IPS DF 4.7 (cell line): ENCODE measurements at regions not wholly inside any gene's neighbourhood (a gene's known extent, or its start where the extent isn't known, plus 50 kb on each side); places are given as distances from the start of the nearest gene placed in this dataset.

Experiments used
- DNase-seq: peaks from one replicate; pipeline ENCODE4 v3.0.0-alpha.2; 2013; ENCODE audit warnings: low spot score; ENCODE audit errors: extremely low read depth

DNA sequence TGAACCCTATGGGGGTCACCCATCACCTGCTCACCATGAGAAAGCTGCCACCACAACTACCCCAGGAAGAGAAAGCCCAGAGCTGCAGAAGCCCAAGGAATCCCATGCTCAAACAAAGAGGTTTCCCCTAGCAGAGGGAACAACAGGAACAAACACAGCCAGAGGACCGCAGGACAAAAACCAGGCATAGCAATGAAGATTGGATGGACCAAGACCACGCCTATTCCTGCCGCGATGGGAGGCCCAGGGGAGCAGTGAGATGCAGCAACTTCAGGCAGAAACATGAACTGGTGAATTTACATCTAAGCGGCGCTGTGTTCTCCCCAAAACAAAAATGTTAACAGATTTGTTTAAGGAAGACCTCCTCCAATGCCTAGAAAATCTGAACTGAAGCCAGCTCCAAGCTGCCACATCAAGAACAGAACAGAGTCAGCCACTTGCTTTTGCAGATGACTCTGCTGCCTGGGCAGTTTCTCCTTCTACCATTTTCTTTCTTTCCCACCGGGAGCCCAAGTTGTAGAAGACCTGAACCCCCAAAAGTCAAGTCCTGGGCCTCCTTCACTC is 134.2 kb upstream of the NEBL start:
- DNase-seq = no peak

DNA sequence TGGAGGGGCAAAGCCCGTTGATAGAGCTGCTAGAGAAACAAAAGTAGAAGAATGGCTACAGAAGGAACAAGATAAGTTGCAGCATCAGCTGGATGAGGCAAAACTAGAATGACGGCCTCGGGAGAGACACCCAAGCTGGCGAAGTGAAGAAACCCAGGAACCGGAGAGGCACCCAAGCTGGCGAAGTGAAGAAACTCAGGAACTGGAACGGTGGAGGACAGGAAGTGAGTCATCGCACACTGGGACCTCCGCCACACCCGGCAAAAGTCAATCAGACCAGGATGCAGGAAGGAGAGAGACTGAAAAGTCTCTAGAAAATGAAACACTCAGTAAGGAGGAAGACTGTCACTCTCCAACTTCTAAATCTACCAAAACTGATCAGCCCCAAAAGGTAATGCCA is 133.0 kb upstream of the NEBL start:
- no peak for DNase-seq

DNA sequence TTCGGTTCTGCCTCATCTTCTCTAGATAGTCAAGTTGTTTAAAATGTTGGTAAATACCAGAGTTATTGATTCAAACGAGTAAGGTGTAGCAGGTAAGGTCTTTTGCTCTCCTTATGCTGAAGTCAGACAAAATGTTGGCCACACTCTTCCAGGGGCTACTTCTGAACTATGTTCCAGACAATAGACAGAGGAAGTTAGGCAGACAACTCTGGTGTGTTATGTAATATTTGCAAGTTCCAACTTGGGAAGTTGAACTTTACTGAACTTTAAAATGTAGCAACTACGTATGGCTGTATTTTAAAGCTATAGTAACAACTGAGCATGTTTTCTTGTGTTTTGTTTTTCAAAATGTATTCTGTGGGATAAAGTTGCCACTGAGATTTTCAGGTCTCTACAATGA is 125.7 kb upstream of the NEBL start:
- no peak for DNase-seq

DNA sequence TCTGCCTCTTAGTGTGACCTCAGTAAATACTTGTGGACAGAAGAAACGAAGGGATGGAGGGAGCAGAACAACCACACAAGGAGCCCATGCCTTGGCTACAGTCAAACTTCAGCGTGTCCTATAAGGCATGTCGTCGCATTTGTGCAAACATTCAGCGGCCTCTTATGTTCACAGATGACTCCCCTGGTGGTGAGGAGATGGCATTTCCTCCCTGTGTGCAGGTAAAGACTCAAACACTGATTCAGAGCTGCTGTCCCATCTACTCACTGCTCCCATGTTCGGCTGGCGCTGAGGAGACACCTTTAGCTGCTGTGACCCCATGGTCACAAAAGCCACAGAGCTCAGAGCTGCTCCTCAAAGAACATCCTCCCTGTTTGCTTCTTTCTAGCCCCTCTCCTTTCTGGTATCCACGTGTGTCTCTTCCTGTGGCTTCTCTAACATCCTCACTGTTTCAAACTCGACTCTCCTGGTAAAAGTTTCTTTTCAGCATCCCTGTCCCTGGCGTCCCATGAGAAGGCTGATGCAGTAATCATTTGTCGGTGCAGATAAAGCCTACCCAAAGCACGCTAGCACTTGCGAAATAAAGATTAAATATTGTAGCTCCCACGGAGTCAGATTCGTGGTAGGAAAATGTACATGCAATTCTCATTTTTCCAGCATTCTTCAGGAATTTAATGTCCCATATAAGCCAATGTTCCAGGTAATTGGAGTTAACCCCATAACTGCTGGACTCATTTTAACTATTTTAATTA is 124.9 kb upstream of the NEBL start:
- DNase-seq = no peak

DNA sequence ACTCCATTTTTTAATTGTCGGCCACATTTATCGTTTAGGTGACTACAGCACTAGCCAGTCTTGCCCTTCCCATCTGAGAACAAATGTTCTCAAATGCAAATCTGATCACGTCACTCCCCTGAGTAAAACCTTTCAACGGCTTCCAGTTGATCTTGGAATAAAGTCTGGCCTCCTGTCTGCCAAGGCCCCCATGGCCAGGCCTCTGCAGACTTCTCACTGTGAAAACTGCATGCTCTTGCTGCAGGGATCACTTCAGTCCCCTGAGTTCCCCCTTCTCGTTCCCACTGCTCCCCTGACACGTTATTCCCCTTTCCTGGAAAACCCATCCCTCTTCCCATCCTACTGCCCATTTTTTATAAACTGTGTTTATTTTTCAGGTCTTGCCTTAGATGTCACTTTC is 124.1 kb upstream of the NEBL start:
- no peak for DNase-seq

DNA sequence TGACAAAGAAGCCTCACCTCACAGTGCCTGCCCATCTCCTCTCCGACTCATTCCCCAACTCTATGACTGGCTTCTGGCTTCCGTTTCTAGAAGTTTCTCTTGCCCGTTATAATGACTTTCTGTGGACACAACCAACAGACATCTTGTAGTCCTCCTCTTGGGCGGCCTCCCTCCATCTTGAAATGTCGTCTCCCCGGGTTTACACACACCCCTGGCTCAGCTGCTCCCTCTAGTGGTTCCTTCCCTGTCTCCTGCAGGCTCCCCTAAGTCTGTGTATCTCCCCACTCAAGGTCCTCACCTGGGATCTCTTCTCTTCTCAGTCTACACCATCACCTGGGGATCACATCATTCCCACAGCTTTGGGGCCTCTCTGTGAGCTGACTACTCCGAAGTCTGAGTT is 123.4 kb upstream of the NEBL start:
- peak; percentile 30 for DNase-seq

DNA sequence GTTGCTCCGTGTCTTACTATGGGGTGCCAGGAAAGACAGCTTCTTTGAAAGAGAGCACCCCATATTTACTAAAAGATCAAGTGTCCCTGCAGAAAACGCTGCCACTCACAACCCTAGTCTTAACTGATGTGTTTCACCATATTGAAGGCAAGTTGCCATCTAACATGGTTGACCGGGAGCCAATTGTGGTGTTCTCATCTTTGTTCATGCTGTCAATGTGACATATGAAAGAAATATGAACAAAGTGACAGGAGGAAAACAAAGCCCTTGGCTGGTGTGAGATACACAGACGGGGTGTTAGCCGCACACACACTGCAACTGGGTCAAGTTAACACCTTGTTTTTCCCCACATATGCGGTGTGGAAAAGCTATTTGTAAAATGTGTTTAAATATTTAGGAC is 122.3 kb upstream of the NEBL start:
- DNase-seq = no peak

DNA sequence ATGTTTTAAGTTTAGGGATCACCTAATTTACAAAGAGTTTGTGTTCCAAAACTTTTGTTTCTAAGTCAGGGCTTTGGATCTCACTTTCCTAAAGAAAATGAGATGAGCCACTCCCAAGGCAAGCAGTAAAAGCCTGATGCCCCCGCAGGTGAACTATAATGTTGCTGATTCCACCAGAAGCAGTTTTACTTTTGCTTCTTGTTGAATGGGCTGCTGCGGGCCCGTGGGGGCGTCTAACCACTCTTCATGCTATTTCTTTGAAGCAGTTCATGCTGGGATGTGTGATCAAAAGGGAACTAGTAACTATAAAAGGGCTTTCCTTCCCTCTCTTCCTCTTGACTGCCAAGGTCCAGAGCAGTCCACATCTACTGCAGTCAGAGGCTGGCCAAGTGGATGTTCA is 118.7 kb upstream of the NEBL start:
- DNase-seq = no peak

DNA sequence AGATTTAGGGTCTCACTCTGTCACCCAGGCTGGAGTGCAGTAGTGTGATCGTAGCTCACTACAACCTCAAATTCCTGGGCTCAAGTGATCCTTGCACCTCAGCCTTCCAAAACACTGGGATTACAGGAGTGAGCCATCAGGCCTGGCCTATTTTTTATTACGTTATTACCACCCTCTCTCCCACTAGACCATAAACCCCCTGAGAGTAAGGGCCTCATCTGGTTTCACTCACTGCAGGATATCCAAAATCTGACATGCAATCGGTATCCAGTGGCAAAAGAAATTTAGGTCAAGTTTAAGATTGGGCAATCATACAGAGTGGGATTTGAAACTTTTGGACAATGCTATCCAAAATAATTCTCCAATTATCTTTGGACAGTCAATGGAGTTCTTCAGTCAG is 117.0 kb upstream of the NEBL start:
- DNase-seq = no peak

DNA sequence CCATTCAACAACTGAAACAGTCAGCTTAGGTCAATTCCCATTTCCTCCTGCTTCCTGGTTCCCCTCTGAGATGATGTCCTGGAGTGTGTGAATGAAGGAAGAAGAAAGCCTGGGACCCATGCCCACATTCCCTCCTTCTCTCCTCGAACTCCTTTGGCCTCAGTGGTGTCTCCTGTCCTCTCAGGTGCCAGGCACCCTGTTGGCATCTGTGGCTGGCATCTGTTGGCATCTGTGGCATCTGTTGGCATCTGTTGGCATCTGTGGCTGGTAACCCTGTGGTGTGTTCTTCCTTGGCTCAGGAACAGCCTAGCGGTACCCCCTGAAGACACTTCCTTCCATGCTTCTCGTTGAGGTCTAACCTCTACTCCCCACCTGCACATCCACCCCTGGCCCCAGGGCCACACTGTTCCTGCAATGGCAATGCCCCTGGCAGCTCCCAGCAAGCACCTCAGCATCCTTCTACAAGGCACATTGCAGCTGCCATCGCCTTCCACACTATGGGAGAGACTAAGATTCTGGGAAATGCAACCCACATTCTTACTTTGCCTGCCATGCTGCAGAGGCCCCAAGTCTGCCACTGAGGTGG is 114.4 kb upstream of the NEBL start:
- no peak for DNase-seq

DNA sequence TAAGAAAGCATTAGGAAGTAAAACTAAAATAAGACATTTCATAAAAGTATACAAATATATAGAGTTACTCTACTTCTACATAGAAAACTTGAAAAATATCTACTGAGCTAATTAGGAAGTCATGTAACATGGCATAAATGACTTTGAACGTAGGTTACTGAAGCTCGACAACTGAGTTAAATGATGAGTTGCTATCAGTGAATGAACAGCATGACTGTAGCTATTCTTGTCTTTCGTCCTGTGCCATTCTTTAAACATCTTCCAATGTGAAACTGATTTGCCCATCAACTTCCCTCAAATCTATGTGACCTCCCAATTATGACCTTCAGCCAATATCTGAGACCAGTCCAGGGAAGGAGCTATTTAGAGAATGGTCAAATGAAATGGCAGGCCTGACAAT is 113.5 kb upstream of the NEBL start:
- no peak for DNase-seq

DNA sequence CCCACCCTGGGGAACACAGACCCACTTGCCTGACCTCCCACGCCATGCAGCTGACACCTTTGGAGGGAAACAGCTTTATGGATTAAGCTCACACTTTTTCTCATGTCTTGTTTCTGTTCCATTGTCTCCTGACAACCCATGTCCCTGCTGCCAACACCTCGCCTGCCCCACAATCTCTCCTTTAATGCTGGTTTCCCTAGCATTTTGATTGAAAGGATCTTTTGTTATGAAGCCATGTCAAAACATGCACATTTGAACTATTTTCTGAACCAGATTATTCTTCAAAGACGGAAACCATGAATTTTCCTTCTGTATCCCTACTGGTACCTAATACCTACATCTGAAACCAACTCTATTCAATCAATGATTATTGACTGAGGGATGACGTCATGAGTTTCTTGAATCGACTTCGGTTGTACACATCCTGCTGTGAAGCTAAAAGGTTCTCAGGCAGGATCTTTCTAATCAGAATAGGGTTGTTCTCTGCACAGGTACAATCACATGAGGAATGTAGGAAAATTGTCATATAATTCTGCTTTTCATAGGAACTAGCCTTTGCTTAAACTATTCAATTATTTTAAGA is 106.2 kb upstream of the NEBL start:
- DNase-seq = no peak

DNA sequence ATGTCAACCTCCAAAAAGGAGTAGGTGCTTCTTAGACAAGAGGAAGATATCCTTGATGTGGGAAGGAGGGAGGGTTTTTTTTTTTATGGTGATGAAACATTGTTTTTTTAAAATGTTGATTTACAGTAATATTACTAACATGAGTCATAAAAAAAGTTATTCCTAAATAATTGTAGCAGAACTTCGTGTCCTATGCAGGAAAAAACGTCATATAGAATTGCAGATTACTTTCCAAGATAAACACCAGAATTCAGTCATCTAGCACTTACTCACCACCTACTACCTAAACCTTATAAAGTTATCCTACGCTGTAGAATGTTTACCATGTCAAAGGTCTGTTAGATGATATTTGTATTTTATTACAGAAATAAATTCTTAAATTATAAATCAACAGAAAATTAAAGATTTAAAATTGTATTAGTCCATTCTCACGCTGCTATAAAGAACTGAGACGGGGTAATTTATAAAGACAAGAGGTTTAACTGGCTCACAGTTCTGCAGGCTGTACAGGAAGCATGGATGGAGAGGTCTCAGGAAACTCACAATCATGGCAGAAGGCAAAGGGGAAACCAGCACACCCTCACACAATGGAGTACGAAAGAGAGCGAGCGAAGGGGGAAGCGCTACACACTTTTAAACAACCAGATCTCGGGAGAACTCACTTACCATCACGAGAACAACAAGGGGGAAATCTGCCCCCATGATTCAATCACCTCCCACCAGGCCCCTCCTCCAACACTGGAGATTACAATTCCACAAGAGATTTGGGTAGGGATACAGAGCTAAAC is 105.2 kb upstream of the NEBL start:
- DNase-seq = no peak

DNA sequence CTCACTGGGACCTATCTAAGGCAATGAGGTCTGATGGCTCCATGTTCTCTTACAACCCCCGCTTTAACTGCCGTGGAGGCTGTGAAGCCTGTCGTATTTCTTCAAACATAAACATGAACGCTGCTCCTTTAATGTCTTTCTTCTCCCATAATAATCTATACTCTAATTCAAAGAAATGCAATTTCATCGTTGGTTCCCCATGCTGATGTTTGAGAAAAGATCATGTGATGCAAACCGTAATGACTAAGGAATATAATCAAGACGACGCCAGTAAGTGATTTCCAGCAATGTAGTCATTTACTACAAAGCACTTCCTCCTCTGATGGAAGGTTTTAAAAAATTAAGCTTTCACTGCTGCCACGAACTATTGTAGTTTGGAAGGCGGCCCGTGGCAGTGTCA is 102.6 kb upstream of the NEBL start:
- no peak for DNase-seq

DNA sequence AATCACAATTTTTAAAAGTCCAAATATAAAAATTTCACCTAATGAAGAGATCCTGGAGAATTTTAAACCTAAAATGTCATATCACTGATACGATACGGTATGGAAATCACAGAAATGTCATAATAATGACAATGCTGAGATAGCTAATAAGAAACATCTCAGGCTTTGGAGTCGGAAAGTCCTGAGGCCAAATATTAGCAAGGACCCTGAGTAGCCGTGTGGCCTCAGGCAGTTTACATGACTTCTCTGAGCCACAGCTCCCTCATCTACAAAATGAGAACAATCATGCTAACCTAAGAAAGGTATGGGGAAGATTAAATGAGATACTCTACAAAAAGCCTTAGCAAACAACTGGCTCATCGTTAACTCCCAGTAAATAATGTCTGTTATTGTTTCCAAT is 100.9 kb upstream of the NEBL start:
- no peak for DNase-seq

DNA sequence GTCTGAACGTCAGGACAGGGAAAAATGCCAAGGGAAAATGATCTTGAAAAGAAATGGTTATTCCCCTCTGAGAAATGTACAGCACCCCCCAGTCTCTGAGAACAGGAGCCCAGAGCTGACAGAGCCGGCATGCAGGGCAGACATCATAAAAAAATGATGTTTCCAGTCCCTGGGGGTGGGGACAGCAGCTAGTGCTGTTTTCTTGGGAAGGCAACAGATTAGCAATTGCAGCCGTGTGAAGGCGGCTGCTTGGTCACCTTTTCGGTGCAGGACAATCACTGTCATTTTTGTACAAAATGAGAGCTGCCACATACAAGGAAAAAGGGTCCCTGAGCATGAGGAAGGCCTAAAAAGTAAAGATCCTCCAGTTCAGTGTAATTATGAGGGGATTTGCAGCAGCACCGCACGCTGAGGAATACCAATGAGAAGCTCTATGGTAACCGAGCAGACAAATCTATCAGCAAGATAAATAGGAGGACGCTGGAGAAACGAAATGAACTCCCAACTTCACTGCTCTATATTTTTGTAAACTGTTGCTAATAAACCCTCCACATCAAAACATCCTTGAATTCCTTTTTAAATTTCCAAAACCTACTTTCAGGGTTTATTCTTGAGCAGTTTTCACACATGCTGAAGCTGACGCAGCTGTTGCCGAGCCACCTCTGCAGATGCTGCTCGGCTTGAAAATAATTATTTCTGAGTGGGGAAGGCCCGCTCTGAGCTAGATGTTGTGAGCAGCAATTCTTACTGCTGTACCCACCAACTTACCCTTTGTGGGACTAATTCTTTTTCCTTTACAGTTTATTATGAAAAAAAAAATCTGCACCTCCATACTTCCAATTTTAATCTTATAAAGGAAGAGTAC is 98.2 kb upstream of the NEBL start:
- DNase-seq = no peak

DNA sequence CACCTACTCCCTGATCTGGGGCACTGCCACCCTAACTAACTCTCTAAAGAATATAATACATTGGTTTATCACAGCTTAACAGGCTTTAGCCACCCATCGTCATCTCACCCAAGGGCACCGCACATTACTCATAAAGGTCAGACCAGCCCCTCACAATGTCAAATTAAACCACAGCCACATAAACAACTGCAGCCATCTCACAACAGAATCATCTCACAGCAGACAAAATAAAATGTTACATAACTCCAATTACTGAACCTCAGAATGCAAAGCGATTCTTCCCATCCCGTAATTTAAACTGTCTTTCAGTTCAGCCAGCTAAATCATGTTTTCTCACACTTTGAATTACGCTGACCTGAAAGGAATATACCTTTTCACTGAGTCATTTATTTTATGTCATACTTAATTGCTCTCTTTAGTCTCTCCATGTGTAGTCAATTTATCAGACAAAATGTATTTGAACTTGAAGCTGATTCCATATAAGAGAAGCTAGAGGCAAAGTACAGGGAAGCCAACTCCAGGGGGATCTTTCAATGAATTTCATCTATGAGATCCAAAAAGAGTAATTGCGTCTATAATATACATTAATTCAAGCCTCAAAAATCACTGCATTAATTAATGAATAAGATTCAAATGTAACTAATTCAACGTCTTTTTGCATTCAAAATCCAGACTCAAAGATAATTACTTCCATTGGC is 96.9 kb upstream of the NEBL start:
- DNase-seq = no peak

DNA sequence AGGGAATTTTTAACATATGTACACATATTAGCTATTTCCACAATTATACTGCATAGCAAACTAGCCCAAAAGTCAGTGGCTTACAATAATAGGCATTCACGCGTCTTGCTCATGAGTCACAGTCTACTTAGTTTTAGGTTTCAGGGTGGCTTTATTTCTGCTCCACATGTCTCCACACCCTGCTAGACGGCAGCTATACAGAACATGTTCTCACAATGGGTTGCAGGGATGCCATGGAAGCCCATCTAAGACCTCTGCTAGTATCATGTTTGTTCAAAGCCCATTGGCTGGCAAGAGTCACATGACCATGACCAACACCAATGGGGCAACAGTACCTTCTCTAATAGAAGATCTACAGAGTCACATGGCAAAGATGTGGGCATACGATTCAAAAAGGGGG is 96.3 kb upstream of the NEBL start:
- DNase-seq = no peak

DNA sequence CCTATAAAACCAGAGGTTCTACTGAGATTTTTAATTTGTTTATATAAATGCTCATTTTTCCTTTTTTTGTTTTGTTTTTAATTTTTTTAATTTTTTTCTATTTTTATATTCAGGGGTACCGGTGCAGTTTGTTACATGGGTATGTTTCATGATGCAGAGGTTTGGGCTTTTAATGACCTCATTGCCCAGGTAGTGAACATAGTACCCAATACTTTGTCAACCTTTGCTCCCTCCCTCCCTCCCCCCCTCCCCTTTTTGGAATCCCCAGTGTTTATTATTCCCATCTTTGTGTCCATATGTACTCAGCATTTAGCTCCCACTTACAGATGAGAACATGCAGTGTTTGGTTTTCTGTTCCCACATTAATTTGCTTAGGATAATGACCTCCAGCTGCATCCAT is 94.4 kb upstream of the NEBL start:
- no peak for DNase-seq

DNA sequence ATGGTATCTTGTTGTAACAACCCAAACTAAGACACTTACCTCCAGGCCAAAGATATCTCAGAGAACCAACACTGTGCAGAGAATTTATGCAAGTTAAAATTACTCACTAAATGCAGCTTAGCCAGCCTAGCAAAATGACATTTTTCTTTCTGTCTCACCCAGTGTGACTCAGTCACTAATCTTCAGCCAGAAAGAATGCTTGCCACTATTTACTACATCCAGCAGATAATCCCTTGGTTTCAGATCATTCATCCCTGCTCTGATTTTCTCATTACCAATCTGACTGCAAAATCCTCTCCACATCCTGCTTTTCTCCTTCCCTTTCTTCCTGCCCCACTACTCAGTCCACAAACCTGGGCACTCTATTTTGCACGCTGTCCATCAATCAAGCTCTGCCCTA is 93.5 kb upstream of the NEBL start:
- no peak for DNase-seq
